HG03135 (cell line): ENCODE measurements at regions not wholly inside any gene's neighbourhood (a gene's known extent, or its start where the extent isn't known, plus 50 kb on each side); places are given as distances from the start of the nearest gene placed in this dataset.

Experiments
- ATAC-seq: cut with Tn5 transposase; IDR thresholded peaks from one replicate; pipeline ENCODE4 v1.9.1; 2021; ENCODE audit warnings: mild to moderate bottlenecking, moderate library complexity; ENCODE audit not compliant: unreplicated experiment

DNA sequence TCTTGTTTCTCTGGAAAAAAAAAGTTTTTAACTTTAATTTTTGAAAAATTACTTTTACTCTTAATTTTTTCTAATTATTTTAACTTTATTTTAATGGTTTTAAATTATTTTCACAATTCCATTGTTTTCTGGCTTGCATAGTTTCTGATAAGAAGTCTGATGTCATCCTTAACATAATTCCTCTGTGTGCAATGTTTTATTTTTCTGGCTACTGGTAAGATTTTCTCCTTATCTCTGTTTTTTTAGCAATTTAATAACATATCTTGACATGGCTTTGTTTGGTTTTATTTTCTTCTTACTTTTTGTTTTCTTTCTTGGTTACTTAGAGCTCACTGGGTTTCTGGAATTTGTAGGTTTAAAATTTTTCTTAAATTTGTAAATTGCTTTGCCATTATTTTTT is 114.8 kb downstream of the TBXT start:
- ATAC-seq, result no peak

- no peak for ATAC-seq
These were observed 117.1 kb downstream of the TBXT start for GRCh38 chr6:166050559-166050958.

GRCh38 chr6:166046982-166047381 is 120.7 kb downstream of the TBXT start:
- ATAC-seq, result no peak

DNA sequence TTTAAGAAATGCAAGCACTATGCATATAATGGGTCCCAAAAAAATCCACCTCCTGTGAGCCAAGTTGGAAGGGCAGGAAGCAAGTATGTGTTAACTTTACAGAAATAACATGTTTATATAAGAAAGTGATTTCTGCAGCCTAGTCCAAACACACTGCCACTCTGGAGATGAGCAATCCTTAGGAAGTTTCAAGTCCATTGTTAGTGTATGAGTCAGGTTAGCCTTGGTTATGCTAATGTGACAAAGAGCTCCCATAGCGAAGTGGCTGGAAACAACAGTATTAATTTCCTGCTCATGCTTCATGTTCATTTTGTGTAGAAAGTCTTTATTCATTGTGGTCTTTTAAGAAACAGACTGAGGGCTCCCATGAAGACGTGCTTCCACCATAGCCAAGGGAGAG is 121.4 kb downstream of the TBXT start:
- ATAC-seq, result no peak

GRCh38 chr6:166045860-166046200 is 121.8 kb downstream of the TBXT start:
- ATAC-seq, result no peak

DNA sequence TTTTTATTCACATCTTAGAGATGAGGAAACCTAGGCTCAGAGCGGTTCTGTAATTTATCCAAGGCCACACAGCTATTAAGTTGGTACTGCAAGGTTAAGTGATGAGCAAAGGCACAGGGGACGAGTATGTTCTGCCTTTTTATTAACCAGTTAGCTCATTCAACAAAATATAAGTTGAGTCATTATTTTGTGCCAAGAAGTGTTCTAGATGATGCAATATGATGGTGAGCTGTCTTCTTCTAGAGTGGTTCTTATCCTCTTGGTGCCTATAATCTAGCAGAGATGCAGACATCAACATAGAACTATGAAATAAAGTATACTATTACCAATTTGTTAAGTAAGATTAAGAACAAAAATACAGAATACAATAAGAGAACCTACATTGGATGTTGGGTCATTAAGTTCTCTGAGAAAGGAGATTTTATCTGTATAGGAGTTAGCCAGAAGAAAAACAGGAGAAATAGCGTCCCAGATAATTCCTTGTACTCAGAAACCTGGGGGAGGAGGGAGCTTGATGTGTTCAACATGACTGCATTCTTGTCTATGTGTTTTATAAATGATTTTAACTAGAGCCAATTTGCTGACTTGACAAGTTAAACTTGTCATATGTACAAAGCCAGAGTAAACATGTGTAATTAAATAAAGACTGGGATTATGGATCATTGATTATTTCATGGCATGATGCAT is 122.3 kb downstream of the TBXT start:
- no peak for ATAC-seq

GRCh38 chr6:166041277-166041676 is 126.4 kb downstream of the TBXT start:
- no peak for ATAC-seq

GRCh38 chr6:166040292-166040691 is 127.4 kb downstream of the TBXT start:
- no peak for ATAC-seq

DNA sequence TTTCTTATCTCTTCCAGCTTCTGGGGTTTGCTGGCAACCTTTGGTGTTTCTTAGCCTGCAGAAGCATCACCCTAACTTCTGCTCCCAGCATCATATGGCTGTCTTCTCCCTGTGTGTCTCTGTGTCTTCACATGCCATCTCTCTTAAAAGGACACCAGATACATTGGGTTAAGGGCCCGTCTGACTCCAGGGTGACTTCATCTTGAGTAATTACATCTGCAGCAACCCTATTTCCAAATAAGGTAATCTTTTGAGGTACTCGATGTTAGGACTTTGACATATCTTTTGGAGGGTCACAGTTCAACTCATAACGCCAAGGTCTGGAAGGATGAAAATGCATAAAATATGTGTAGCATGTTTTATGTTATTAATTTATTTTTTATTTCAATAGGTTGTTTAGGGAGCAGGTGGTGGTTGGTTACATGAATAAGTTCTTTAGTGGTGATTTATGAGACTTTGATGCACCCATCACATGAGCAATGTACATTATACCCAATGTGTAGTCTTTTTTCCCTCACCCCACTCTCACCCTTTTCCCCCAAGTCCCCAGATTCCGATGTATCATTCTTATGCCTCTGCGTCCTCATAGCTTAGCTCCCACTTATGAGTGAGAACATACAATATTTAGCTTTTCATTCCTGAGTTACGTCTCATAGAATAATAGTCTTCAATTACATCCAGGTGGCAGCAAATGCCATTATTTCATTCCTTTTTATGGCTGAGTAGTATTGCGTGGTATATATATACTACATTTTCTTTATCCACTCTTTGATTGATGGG is 131.1 kb downstream of the TBXT start:
- ATAC-seq, result no peak

DNA sequence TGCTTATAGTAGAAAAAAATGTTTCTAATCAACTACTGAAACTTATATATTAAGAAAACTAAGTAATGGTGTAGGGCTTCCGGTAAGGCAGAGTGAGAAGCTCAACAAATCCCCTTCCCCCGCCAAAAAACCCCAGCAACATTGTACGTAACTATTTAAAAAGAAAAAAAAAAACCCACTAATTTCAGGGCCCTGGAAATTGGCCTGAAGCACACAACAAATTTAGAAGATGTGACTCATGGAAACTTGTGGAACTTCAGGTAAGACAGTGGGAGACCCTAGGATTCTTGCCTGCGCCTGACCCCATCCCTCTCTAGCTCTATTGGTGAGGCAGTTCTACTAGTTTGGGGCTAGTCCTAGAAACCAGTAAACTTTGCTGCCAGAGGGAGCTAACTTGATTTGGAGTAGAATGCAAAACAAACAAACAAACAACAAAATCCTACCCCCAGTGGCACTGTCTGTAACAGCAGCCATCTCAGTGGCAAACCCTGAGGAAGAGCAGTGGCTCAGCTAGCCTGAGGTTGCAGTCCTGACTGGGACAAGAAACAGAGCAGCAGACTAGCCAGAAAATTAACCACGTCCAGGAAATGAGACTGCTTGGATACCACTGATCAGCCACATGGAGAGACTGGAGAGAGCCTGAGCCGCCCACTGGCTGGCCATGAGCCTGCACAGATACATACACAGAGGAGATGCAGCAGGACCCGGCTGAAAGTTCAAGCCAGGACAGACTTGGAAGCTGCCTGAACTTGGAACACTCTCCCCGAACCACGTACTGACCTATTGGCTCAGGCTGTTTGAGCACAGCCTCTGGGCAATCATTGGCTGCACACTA is 135.1 kb downstream of the TBXT start:
- ATAC-seq, result no peak

DNA sequence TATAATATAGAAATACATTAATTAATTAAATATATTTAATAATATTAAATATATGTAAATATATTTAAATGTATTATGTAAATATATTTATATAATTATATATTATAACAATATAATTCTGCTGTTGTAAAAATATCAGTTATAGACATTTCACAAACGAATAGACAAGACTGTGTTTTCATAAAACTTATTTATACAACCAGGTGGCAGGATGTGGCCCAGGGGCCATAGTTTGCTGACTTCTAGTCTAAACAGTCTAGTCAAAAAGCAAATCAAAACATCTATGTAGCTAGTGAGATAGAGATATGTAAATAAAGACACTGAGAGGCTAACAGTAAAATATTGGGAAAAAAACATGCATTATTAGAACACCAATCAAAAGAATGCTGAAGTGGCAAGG is 136.4 kb downstream of the TBXT start:
- ATAC-seq, result no peak

DNA sequence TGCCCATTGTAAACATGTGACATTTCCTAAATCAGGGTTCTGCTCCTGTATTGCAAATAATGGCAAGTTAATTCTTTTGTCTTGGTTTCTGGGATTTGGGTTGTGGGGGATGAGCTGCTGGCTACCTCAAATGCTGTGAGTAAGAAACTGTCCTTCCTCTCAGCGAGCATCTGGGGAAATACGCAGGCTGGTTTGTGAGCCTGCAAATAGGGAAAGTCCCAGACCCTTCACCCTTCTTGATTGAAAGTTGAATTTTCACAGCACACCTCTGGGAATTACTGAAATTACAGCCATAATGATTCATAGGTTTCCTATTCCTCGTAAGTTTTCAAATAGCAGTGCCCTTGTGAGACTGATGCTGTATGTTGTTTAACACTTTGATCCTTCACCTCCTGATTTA is 138.1 kb downstream of the TBXT start:
- no peak for ATAC-seq

- ATAC-seq, result no peak
These were observed 139.9 kb downstream of the TBXT start for GRCh38 chr6:166027761-166028160.

DNA sequence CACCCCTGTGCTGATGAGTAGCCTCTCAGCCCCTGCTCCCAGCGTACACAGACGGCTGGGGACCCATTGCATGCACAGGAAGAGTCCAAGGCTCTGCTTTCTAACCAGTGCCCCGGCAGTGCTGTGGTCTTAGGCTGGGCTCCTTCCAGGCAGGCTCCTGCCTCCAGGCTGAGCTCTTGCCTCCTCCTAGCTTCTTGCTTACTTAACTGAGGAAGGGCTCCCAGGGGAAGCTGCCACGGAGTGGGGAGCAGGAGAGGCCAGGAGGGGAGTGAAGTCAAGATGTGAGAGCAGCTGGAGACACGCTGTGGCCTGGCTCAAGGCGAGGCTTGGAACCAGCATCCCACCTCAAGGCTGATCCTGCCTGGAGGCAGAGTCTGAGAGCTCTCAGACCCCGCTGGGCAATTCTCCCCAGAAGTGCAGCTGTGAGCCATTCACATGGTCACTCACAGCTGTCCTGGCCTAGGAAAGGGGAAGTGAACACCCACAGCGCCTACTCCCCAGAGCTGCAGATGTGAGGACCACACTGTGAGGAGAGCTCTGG is 141.0 kb downstream of the TBXT start:
- ATAC-seq, result no peak

- ATAC-seq, result no peak
These were observed 142.3 kb downstream of the TBXT start for GRCh38 chr6:166025149-166025898.

- ATAC-seq, result no peak
These were observed 143.4 kb downstream of the TBXT start for GRCh38 chr6:166024252-166024651.

DNA sequence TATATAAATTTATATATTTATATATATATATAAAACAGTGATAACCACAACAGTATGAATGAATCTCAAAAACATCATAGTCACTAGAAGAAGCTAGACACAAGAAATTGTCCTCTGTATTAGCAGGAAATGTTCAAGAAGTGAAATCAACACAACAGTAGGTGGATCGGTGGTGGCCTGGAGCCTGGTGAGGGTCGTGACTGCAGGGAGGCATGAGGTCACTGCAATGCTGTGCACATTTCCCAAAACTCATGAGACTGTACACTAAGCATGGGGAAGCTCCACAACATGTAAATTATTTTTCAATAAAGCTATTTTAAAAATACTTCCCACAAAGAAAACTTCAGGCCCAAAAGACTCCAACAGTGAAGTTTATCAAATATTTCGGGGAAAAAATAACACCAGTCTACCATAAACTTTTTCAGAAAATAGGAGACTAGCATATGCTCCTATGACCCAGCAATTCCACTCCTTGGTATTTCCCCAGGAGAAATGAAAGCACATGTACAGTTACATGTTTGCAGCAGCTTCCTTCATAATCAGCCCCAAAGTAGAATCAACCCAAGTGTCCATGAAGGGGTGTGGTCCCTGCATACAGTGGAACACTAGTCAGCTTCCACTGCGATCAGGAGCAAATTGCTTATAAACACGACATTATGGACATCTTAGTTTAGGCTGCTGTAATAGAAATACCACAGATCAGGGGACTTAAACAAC is 144.2 kb downstream of the TBXT start:
- no peak for ATAC-seq

- ATAC-seq, result no peak
These were observed 146.2 kb downstream of the TBXT start for GRCh38 chr6:166021429-166021828.

DNA sequence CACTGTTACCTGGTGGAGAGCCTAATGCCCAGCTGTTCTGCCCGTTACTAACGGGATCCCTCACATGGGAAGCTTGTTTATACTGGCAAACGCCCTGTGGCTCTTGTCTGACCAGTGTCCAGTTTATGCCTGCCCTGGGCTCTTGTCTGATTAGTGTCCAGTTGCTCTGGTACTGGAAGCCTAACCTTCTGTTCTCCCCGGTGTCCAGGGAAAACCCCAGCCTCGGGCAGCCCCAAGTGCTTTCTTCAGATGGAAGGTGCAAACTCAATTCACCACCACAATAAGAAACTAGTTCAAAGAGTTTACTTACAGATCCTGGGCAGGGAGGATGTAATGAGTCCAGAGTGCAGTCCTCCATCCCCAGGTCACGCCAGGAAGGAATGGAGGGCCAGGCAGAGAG is 148.4 kb downstream of the TBXT start:
- no peak for ATAC-seq

- no peak for ATAC-seq
These were observed 150.5 kb downstream of the TBXT start for GRCh38 chr6:166017032-166017635.
